CD4-positive, alpha-beta T cell (primary cell): ENCODE measurements at regions not wholly inside any gene's neighbourhood (a gene's known extent, or its start where the extent isn't known, plus 50 kb on each side); places are given as distances from the start of the nearest gene placed in this dataset.

ENCODE experiments used
- ATAC-seq: fragments of 200-7000 bp; cut with Tn5 transposase; one replicate; pipeline ENCODE4 v1.10.0; 2022; ENCODE audit warnings: mild to moderate bottlenecking; ENCODE audit not compliant: poor library complexity
- CTCF ChIA-PET: fragments of 350-600 bp; sonication (Branson Sonifier 250); formaldehyde crosslinking; loops from one replicate; lab custom pipeline; 2021; ENCODE audit warnings: antibody characterized with exemption, inconsistent platforms; lab: Charles Lee
- POLR2A ChIA-PET: fragments of 350-600 bp; sonication (Branson Sonifier 250); formaldehyde crosslinking; loops from one replicate; lab custom pipeline; 2021; ENCODE audit warnings: antibody characterized with exemption, inconsistent platforms; lab: Charles Lee
- DNase-seq, 14 experiments: peaks; one replicate each; pipeline ENCODE4 v3.0.0-alpha.2; 2013 to 2020; ENCODE audit warnings: mixed read lengths in 2 of 14
- H3K27ac ChIP-seq, 2 donors: one replicate each; pipeline versions ENCODE4 v1.5.1 to v1.7.0; 2013; ENCODE audit warnings: low read length in 2 of 2, low read depth in 1 of 2, mild to moderate bottlenecking in 1 of 2
- H3K27me3 ChIP-seq, 2 experiments: 1 replicate in 1 of 2; 2 replicates in 1 of 2; pipeline versions ENCODE4 v1.6.1 to v1.7.0; 2013; ENCODE audit warnings: low read length in 2 of 2, control low read depth in 1 of 2, mild to moderate bottlenecking in 1 of 2, moderate library complexity in 1 of 2; ENCODE audit not compliant: insufficient read depth in 2 of 2, control insufficient read depth in 1 of 2
- H3K36me3 ChIP-seq: one replicate; pipeline ENCODE4 v1.6.1; 2013; ENCODE audit warnings: low read length, control low read depth; ENCODE audit not compliant: insufficient read depth
- H3K4me1 ChIP-seq: one replicate; pipeline ENCODE4 v1.6.1; 2013; ENCODE audit warnings: low read length, control low read depth; ENCODE audit not compliant: insufficient read depth
- H3K4me3 ChIP-seq: one replicate; pipeline ENCODE4 v1.5.1; 2013; ENCODE audit warnings: mild to moderate bottlenecking, low read length, moderate library complexity
- H3K9me3 ChIP-seq, 2 experiments: 1 replicate in 1 of 2; 2 replicates in 1 of 2; pipeline versions ENCODE4 v1.6.1 to v1.7.0; 2013; ENCODE audit warnings: low read length in 2 of 2, mild to moderate bottlenecking in 2 of 2, control low read depth in 1 of 2, moderate library complexity in 1 of 2; ENCODE audit not compliant: control insufficient read depth in 1 of 2, insufficient read depth in 1 of 2
- H3K27ac Mint-ChIP-seq: one replicate; pipeline ENCODE4 v1.8.0; 2020; ENCODE audit warnings: mixed read lengths
- H3K27me3 Mint-ChIP-seq: one replicate; pipeline ENCODE4 v1.8.0; 2021; ENCODE audit warnings: mixed read lengths
- H3K36me3 Mint-ChIP-seq: one replicate; pipeline ENCODE4 v1.8.0; 2021; ENCODE audit warnings: low read depth, mixed read lengths
- H3K4me1 Mint-ChIP-seq: one replicate; pipeline ENCODE4 v1.8.0; 2021; ENCODE audit warnings: low read depth, mixed read lengths
- H3K4me3 Mint-ChIP-seq: one replicate; pipeline ENCODE4 v1.8.0; 2020; ENCODE audit warnings: mild to moderate bottlenecking, mixed read lengths
- H3K9me3 Mint-ChIP-seq: one replicate; pipeline ENCODE4 v1.8.0; 2020; ENCODE audit warnings: mixed read lengths
- CTCF ChIP-seq: fragments of 200-600 bp; IDR thresholded peaks from one replicate; pipeline ENCODE4 v1.8.0; 2022; ENCODE audit warnings: antibody characterized with exemption, mild to moderate bottlenecking
- intact Hi-C, 2 experiments: fragments of 100-400 bp; cut with DNase I in 1 of 2; cut with micrococcal nuclease in 1 of 2; formaldehyde crosslinking; loops; one replicate each; pipeline versions ENCODE4 v1.15.1 to v1.9.0; 2023 to 2025; cut with DNase I, micrococcal nuclease

GRCh38 chr1:14300991-14301703, 297.3 kb upstream of the KAZN start:
- intact Hi-C loops: no loop called here
- CTCF ChIA-PET: interaction anchor here (1.0 kb wide), 1 partner anchor 16 kb away, joined by 3 read pairs; no protein-coding TSS in a partner anchor
- Histone ChIP-seq H3K4me3 (no peak overlapping the region), H3K27ac (no peak overlapping the region), H3K27me3 (no peaks in the 10 kb centered on the region), H3K36me3 (no peaks in the 10 kb centered on the region), H3K9me3 (peaks cover 0 to 4% of the 10 kb centered on the region in 2 experiments), H3K4me1 (no peaks in the 10 kb centered on the region)
- POLR2A ChIA-PET: no interaction called here
- no peaks in the 10 kb centered on the region for H3K36me3 Mint-ChIP-seq
- no peak for ATAC-seq
- H3K27me3 Mint-ChIP-seq: peaks cover 5% of the 10 kb centered on the region
- H3K9me3 Mint-ChIP-seq: no peaks in the 10 kb centered on the region
- H3K4me1 Mint-ChIP-seq: no peaks in the 10 kb centered on the region
- no peak overlapping the region for H3K4me3 Mint-ChIP-seq
- DNase-seq: no peak
- TF ChIP-seq CTCF: no peak
- H3K27ac Mint-ChIP-seq: no peak overlapping the region

- Mint-ChIP-seq H3K27ac (no peak overlapping the region), H3K4me1 (no peaks in the 10 kb centered on the region), H3K36me3 (no peaks in the 10 kb centered on the region), H3K4me3 (no peak overlapping the region), H3K9me3 (no peaks in the 10 kb centered on the region), H3K27me3 (peaks cover 5% of the 10 kb centered on the region)
- no peak for ATAC-seq
- no peak for TF ChIP-seq CTCF
- ChIA-PET CTCF (interaction anchor here (1.0 kb wide), 1 partner anchor 17 kb away, joined by 3 read pairs; no protein-coding TSS in a partner anchor), POLR2A (no interaction called here)
- no peak overlapping the region for H3K4me3 ChIP-seq
- no peaks in the 10 kb centered on the region for H3K27me3 ChIP-seq
- no peak for DNase-seq
- no peak overlapping the region for H3K27ac ChIP-seq
- peaks cover 0 to 4% of the 10 kb centered on the region in 2 experiments for H3K9me3 ChIP-seq
- H3K4me1 ChIP-seq: no peaks in the 10 kb centered on the region
- intact Hi-C loops: no loop called here
- no peaks in the 10 kb centered on the region for H3K36me3 ChIP-seq
Measured at GRCh38 chr1:14301704-14302024, 296.8 kb upstream of the KAZN start.

- ATAC-seq (no peak), DNase-seq (no peak)
- Mint-ChIP-seq H3K27me3 (peaks cover 5% of the 10 kb centered on the region), H3K4me3 (no peak overlapping the region), H3K4me1 (no peaks in the 10 kb centered on the region), H3K27ac (no peak overlapping the region), H3K36me3 (no peaks in the 10 kb centered on the region), H3K9me3 (no peaks in the 10 kb centered on the region)
- no peaks in the 10 kb centered on the region for H3K36me3 ChIP-seq
- intact Hi-C loops: no loop called here
- no peaks in the 10 kb centered on the region for H3K4me1 ChIP-seq
- no peak for TF ChIP-seq CTCF
- peaks cover 0 to 4% of the 10 kb centered on the region in 2 experiments for H3K9me3 ChIP-seq
- POLR2A ChIA-PET: no interaction called here
- CTCF ChIA-PET: interaction anchor here (1.0 kb wide), 1 partner anchor 17 kb away, joined by 3 read pairs; no protein-coding TSS in a partner anchor
- H3K27ac ChIP-seq: no peak overlapping the region
- H3K27me3 ChIP-seq: no peaks in the 10 kb centered on the region
- no peak overlapping the region for H3K4me3 ChIP-seq
Measured at GRCh38 chr1:14302025-14302424, 296.5 kb upstream of the KAZN start.
